ENCODE measurements at regions not wholly inside any gene's neighbourhood (a gene's known extent, or its start where the extent isn't known, plus 50 kb on each side); places are given as distances from the start of the nearest gene placed in this dataset.

DNA sequence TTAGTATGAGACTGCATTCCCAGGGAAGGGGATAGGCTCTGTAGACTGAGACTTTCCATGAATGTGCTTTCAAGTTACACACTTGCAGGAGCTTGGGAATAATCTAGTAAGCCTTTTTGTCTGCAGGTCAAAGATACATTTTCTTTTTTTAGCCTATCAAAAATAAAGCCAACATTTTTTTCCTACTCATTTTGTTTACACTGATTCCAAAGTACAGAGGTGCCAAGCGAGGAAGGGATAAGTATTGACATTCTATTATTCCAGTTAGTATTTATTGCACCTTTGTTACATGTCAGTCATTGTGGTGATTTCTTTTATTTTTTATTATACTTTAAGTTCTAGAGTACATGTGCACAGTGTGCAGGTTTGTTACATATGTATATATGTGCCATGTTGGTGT, 413.0 kb upstream of the CHORDC1 start:
- TF ChIP-seq, protein P1, sequence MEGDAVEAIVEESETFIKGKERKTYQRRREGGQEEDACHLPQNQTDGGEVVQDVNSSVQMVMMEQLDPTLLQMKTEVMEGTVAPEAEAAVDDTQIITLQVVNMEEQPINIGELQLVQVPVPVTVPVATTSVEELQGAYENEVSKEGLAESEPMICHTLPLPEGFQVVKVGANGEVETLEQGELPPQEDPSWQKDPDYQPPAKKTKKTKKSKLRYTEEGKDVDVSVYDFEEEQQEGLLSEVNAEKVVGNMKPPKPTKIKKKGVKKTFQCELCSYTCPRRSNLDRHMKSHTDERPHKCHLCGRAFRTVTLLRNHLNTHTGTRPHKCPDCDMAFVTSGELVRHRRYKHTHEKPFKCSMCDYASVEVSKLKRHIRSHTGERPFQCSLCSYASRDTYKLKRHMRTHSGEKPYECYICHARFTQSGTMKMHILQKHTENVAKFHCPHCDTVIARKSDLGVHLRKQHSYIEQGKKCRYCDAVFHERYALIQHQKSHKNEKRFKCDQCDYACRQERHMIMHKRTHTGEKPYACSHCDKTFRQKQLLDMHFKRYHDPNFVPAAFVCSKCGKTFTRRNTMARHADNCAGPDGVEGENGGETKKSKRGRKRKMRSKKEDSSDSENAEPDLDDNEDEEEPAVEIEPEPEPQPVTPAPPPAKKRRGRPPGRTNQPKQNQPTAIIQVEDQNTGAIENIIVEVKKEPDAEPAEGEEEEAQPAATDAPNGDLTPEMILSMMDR (conservative IDR thresholded peaks at IDR 0.05 in 1 of 2, IDR thresholded peaks at IDR 0.05 in 1 of 2; ENCODE audit: extremely low read depth in 1 of 2, insufficient read depth in 1 of 2, low read depth in 1 of 2, low read length in 2 of 2): no peak
- TF ChIP-seq EZH2 (IDR thresholded peaks at IDR 0.05; ENCODE audit: borderline replicate concordance, low read length): no peak
